IPS-18a (cell line): ENCODE measurements at regions not wholly inside any gene's neighbourhood (a gene's known extent, or its start where the extent isn't known, plus 50 kb on each side); places are given as distances from the start of the nearest gene placed in this dataset.

Experiments used
- H3K27ac ChIP-seq: one replicate; pipeline ENCODE4 v1.5.1; 2013; ENCODE audit warnings: low read length
- H3K27me3 ChIP-seq: one replicate; pipeline ENCODE4 v1.6.1; 2013; ENCODE audit warnings: mild to moderate bottlenecking, low read length; ENCODE audit not compliant: control insufficient read depth, insufficient read depth
- H3K36me3 ChIP-seq: one replicate; pipeline ENCODE4 v1.6.1; 2013; ENCODE audit warnings: low read depth, low read length; ENCODE audit not compliant: control insufficient read depth
- H3K4me1 ChIP-seq: one replicate; pipeline ENCODE4 v1.6.1; 2013; ENCODE audit warnings: low read depth, low read length; ENCODE audit not compliant: control insufficient read depth
- H3K4me3 ChIP-seq: one replicate; pipeline ENCODE4 v1.5.1; 2013; ENCODE audit warnings: low read length
- H3K9ac ChIP-seq: one replicate; pipeline ENCODE4 v1.6.1; 2013; ENCODE audit warnings: mild to moderate bottlenecking, low read length, moderate library complexity
- H3K9me3 ChIP-seq: one replicate; pipeline ENCODE4 v1.6.1; 2013; ENCODE audit warnings: low read depth, low read length; ENCODE audit not compliant: control insufficient read depth

GRCh38 chr22:49291781-49292180, 535.9 kb downstream of the BRD1 start:
- no peaks in the 10 kb centered on the region for H3K36me3 ChIP-seq
- H3K4me1 ChIP-seq: peaks cover 4% of the 10 kb centered on the region
- H3K9ac ChIP-seq: no peak overlapping the region
- H3K27ac ChIP-seq: no peak overlapping the region
- no peak overlapping the region for H3K4me3 ChIP-seq
- H3K27me3 ChIP-seq: no peaks in the 10 kb centered on the region
- no peaks in the 10 kb centered on the region for H3K9me3 ChIP-seq

- H3K27me3 ChIP-seq: no peaks in the 10 kb centered on the region
- H3K9ac ChIP-seq: no peak overlapping the region
- no peaks in the 10 kb centered on the region for H3K36me3 ChIP-seq
- H3K9me3 ChIP-seq: no peaks in the 10 kb centered on the region
- peaks cover 4% of the 10 kb centered on the region for H3K4me1 ChIP-seq
- H3K27ac ChIP-seq: no peak overlapping the region
- no peak overlapping the region for H3K4me3 ChIP-seq
Observed at GRCh38 chr22:49291169-49291568, 536.5 kb downstream of the BRD1 start.

GRCh38 chr22:49290711-49291110, 537.0 kb downstream of the BRD1 start:
- Histone ChIP-seq H3K4me3 (no peak overlapping the region), H3K27me3 (no peaks in the 10 kb centered on the region), H3K36me3 (no peaks in the 10 kb centered on the region), H3K27ac (no peak overlapping the region), H3K4me1 (peaks cover 4% of the 10 kb centered on the region), H3K9me3 (no peaks in the 10 kb centered on the region), H3K9ac (no peak overlapping the region)

DNA sequence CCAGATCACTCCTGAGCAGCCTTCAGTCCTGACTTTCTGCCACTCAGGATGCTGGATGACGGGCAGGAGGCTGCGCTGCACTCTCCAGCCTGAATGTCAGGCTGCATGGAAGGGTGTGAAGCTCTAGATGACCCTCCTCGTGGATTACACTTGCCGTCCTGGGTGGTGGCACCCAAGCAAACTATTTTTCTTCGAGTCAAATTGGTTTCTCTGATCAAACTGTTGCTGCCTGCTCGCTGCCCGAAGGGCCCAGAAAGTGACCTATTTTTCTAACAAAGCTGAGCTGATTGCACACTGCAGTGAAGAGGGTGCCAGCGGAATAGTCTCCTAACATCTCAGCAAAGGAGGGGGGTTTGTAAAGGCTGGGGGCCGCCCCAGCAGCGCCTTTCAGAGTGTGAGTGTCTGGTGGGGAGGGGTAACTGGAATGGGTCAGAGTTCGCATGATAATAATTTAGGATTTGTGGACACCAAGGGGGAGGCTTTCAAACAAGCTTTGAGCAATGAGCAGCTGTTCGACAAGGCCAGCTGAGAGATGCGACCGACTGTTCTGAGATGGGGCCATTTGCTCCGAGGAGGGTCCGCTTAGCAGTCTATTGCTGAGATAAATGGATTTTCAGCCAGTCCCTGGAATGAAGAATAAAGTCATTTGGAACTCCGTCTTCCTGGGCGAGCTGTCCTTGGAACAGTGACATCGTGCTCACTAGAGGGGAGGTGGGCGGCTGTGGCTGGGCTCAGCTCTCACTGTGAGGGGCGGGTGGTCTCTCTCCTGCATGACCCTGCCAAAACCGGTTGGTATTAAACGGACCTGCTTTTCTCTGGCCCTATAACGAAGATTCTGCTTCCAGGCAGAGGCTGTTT, 537.6 kb downstream of the BRD1 start:
- Histone ChIP-seq H3K9me3 (no peaks in the 10 kb centered on the region), H3K4me3 (no peak overlapping the region), H3K27ac (no peak overlapping the region), H3K27me3 (no peaks in the 10 kb centered on the region), H3K9ac (no peak overlapping the region), H3K4me1 (peaks cover 4% of the 10 kb centered on the region), H3K36me3 (no peaks in the 10 kb centered on the region)

DNA sequence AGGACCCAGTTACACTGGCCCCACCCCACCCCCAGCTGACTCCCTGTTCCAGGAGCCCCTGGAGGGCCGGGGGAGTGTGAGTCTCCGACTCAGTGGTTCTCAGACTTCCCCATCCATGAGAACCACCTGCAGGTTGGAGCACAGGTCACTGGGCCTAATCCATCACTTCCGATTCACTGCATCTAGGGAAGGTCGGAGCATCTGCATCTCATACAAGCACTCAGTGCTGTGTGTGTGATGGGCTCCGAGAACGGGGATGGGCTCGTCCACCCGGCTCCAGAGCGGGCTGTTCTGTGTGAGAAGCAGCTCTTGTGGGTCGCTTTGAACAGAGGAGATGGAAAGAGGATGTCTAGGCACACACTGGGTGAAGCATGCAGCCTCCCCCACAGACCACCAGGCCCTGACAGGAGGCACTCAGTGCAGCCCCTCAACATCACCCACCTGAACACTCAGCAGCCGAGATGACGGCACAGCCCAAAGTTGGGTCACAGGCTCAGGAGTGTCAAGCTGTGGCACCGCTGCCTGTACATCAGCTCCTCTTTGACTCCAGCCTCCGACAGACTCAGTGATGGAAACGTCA, 541.4 kb downstream of the BRD1 start:
- Histone ChIP-seq H3K27me3 (no peaks in the 10 kb centered on the region), H3K4me3 (no peak overlapping the region), H3K9ac (no peak overlapping the region), H3K4me1 (peaks cover 4% of the 10 kb centered on the region), H3K36me3 (no peaks in the 10 kb centered on the region), H3K9me3 (no peaks in the 10 kb centered on the region), H3K27ac (no peak overlapping the region)

DNA sequence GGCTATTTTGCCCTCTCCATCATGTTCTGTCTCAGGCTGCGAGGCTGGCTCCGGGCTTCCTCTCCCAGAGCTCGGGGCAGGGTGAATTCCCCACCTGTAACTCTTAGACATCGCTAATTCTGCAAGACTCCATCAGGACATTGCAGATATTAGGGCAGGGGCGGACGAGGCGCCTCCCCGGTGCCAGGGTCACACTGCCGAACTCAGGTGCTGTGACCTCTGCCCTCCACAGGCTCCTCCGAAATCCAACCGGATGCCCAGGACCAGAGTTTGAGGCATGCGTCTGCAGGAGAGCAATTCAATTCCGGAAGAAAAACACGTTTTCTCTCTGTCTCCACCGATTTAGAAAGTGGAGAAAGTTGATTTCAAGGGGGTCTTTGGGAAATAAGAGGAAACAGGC, 542.7 kb downstream of the BRD1 start:
- no peaks in the 10 kb centered on the region for H3K27me3 ChIP-seq
- H3K4me1 ChIP-seq: peaks cover 1% of the 10 kb centered on the region
- no peak overlapping the region for H3K4me3 ChIP-seq
- no peaks in the 10 kb centered on the region for H3K9me3 ChIP-seq
- no peaks in the 10 kb centered on the region for H3K36me3 ChIP-seq
- H3K27ac ChIP-seq: no peak overlapping the region
- H3K9ac ChIP-seq: no peak overlapping the region

DNA sequence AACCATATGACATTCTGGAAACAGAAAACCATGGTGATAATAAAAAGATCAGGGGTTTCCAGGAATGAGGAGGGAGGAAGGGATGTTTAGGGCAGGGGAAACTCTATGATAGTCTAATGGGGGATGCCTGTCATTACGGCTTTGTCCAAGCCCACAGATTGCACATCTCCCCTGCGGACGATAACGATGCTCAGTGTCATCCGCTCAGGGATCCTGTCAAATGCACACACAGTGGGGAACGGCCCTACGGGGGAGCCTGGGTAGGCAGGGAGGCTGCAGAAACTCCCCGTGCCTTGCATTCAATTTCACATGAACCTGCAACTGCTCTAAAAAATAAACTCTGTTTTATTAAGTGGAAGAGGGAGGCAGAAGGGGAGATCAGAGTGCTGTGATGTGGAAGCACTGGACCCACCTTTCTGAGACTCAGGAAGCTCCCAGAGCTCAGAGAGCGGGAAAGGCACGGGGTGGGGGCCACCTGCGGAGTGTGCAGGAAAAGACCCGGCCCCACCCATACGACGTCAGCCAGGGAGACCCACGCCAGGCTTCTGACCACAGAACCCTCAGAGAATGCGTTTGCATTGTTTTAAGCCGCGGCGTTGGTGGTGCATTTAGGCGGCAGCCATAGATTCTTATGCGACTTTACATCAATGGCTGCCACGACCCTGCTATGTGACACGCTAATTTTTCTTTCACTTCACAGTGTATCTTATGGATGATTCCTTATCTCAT, 543.5 kb downstream of the BRD1 start:
- H3K27ac ChIP-seq: no peak overlapping the region

GRCh38 chr22:49282596-49282995, 545.1 kb downstream of the BRD1 start:
- Histone ChIP-seq H3K27ac (no peak overlapping the region), H3K9ac (no peak overlapping the region), H3K36me3 (no peaks in the 10 kb centered on the region), H3K9me3 (no peaks in the 10 kb centered on the region), H3K4me3 (no peak overlapping the region), H3K27me3 (no peaks in the 10 kb centered on the region), H3K4me1 (no peaks in the 10 kb centered on the region)

More for the DNA sequence above, 543.5 kb downstream of the BRD1 start:
- Histone ChIP-seq H3K27me3 (no peaks in the 10 kb centered on the region), H3K9me3 (no peaks in the 10 kb centered on the region), H3K36me3 (no peaks in the 10 kb centered on the region), H3K4me1 (no peaks in the 10 kb centered on the region), H3K9ac (no peak overlapping the region), H3K4me3 (no peak overlapping the region)

GRCh38 chr22:49281467-49282340, 546.0 kb downstream of the BRD1 start:
- H3K27me3 ChIP-seq: no peaks in the 10 kb centered on the region
- H3K36me3 ChIP-seq: no peaks in the 10 kb centered on the region
- no peaks in the 10 kb centered on the region for H3K9me3 ChIP-seq
- H3K9ac ChIP-seq: no peak overlapping the region
- H3K4me3 ChIP-seq: no peak overlapping the region
- H3K27ac ChIP-seq: no peak overlapping the region
- H3K4me1 ChIP-seq: no peaks in the 10 kb centered on the region

GRCh38 chr22:49278340-49278739, 549.3 kb downstream of the BRD1 start:
- Histone ChIP-seq H3K27ac (no peak overlapping the region), H3K27me3 (no peaks in the 10 kb centered on the region), H3K4me1 (no peaks in the 10 kb centered on the region), H3K9ac (no peak overlapping the region), H3K9me3 (no peaks in the 10 kb centered on the region), H3K36me3 (no peaks in the 10 kb centered on the region), H3K4me3 (no peak overlapping the region)

DNA sequence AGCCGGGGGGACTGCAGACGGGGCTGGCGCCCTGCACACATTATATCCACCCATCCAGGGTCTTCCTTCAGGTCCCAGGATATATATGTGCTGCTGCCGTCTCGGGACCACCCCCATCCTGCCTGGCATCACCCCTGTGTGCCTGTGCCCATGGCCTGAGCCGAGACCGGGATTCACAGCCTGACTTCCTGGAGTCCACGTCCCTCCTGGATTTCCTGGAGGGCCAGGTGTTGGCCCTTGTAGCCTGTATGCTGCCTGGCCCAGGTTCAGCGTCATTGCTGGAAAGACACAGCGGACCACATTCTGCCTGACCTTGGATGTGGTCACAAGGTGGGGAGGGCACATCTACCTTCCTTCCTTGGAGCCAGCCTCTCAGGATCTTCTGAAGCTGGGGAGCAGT, 551.1 kb downstream of the BRD1 start:
- Histone ChIP-seq H3K36me3 (no peaks in the 10 kb centered on the region), H3K4me1 (no peaks in the 10 kb centered on the region), H3K4me3 (no peak overlapping the region), H3K9ac (no peak overlapping the region), H3K27ac (no peak overlapping the region), H3K9me3 (no peaks in the 10 kb centered on the region), H3K27me3 (peaks cover 11% of the 10 kb centered on the region)
